Lower leg skin (tissue), 4 donors: ENCODE measurements at regions not wholly inside any gene's neighbourhood (a gene's known extent, or its start where the extent isn't known, plus 50 kb on each side); places are given as distances from the start of the nearest gene placed in this dataset.

ENCODE experiments used
- DNase-seq, 2 donors: peaks; one replicate each; pipeline ENCODE4 v3.0.0-alpha.2; 2019; ENCODE audit warnings: low spot score in 2 of 2
- H3K4me3 ChIP-seq: fragments of 200-600 bp; sonication (generic); 2 replicates; pipeline ENCODE4 v1.5.1; 2017; ENCODE audit warnings: mild to moderate bottlenecking, low read depth; ENCODE audit not compliant: poor library complexity, severe bottlenecking
- POLR2A ChIP-seq, 2 donors: fragments of 450-650 bp; IDR thresholded peaks; one replicate each; pipeline ENCODE4 v1.6.1; 2016 to 2017; ENCODE audit warnings: antibody characterized with exemption in 2 of 2, mild to moderate bottlenecking in 1 of 2, moderate library complexity in 1 of 2
- WGBS, 2 donors: methylation state at CpG; one replicate each; pipeline ENCODE4 v1.1.5; 2018; 5-methylcytosine and 5-hydroxymethylcytosine counted together
- intact Hi-C: fragments of 100-400 bp; cut with DNase I; formaldehyde crosslinking; loops from one replicate; pipeline ENCODE4 v1.15.0; 2023; ENCODE audit warnings: low total_unique reads
- TF ChIP-seq, protein P1 (sequence below), 3 donors: fragments of 450-650 bp; IDR thresholded peaks; one replicate each; pipeline ENCODE4 v1.5.1; 2016; ENCODE audit warnings: antibody characterized with exemption in 3 of 3, mild to moderate bottlenecking in 3 of 3, moderate library complexity in 2 of 3

DNA sequence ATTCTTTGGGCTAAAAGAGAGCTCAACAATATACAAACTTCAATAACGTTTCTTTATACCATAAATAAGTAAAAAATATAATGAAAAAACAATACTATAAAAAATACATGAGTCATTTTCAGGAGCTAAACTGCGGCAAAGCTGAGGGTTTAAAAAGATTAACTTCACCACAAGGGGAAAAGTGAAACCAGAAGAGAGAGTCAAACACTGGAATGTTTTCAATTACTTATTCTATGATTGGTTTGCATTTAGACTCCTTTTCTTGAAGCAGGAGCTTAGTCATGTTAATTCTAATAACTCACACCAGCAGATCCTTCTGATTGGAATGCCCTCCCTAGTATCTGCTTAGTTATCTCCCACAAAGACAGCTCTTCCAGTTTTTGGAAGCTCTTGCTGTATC lies 627.3 kb downstream of the UTRN start:
- H3K4me3 ChIP-seq = no peak overlapping the region

DNA sequence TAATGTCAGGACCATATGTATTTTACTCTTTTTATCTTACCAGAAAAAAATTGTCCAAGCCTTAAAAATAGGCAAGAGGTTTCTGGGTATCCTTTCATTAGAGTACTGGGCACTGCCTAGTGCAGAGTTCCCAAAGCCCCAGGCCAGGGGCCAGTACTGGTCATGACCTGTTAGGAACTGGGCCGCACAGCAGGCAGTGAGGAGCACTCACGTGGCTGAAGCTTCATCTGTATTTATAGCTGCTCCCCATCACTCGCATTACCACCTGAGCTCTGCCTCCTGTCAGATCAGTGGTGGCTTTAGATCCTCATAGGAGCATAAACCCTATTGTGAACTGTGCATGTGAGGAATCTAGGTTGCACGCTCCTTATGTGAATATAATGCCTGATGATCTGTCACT lies 632.9 kb downstream of the UTRN start:
- DNase-seq = no peak
- 89 to 90% methylated on average over 4 of the region's 4 CpGs for WGBS, 2 donors
- H3K4me3 ChIP-seq = no peak overlapping the region
- intact Hi-C loops = no loop called here
- no peak for TF ChIP-seq POLR2A (IDR thresholded peaks at IDR 0.05)
- TF ChIP-seq, protein P1, sequence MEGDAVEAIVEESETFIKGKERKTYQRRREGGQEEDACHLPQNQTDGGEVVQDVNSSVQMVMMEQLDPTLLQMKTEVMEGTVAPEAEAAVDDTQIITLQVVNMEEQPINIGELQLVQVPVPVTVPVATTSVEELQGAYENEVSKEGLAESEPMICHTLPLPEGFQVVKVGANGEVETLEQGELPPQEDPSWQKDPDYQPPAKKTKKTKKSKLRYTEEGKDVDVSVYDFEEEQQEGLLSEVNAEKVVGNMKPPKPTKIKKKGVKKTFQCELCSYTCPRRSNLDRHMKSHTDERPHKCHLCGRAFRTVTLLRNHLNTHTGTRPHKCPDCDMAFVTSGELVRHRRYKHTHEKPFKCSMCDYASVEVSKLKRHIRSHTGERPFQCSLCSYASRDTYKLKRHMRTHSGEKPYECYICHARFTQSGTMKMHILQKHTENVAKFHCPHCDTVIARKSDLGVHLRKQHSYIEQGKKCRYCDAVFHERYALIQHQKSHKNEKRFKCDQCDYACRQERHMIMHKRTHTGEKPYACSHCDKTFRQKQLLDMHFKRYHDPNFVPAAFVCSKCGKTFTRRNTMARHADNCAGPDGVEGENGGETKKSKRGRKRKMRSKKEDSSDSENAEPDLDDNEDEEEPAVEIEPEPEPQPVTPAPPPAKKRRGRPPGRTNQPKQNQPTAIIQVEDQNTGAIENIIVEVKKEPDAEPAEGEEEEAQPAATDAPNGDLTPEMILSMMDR (IDR thresholded peaks at IDR 0.05) = no peak

More for the DNA sequence above, 627.3 kb downstream of the UTRN start:
- DNase-seq = no peak
- intact Hi-C loops = no loop called here
- 23 to 40% methylated on average over 2 of the region's 2 CpGs for WGBS, 2 donors
- TF ChIP-seq, protein P1 (IDR thresholded peaks at IDR 0.05) = no peak
- TF ChIP-seq POLR2A (IDR thresholded peaks at IDR 0.05) = no peak

DNA sequence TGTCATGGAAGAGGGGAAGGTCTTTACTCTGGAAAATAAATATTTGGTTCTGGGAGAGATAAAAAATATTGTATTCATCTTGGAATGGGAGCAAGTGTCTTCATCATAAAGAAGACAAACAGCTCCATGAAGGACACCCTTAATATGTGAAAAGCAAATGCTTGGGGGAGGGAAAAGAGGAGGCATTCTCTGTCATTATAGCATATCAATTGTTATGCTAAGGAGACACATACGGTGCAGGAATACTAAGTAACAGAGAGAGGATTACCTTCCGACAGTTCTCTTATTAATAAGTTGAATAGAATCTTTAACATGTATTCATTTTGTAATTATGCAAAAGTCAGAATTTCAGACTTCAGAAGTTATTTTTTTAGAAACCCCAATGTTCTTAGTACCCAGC lies 634.4 kb downstream of the UTRN start:
- no peak for TF ChIP-seq POLR2A (IDR thresholded peaks at IDR 0.05)
- TF ChIP-seq, protein P1 (IDR thresholded peaks at IDR 0.05) = no peak
- no peak for DNase-seq
- no peak overlapping the region for H3K4me3 ChIP-seq
- WGBS, 2 donors = 74 to 77% methylated on average over 2 of the region's 2 CpGs
- intact Hi-C loops = no loop called here

DNA sequence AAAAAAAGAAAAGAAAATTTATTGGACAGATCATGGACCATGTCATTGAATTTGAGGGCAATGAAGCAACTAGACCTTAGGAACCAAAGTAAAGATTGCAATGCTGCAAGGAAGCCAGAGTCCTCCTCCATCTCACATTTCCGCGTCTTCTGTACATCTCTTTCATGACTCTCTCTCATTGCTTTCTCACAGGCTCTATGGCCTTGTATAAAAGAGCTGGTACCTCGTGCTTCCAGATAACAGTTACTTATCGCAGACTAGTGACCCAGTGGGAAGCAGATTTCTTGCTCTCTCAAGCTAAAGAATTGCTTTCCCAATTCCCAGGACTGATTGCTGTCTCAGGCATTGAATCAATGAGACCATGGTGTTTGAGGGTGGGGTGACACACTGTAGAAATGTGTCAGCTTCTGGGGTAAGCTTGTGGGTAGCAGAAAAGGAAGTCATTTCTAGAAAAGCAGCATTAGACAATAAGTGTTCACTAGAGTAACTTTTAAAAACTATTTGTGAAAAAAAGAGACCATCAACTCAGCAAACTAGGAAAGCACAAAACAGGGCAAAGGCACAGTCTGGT lies 635.3 kb downstream of the UTRN start:
- H3K4me3 ChIP-seq = no peak overlapping the region
- 85 to 88% methylated on average over 4 of the region's 4 CpGs for WGBS, 2 donors
- TF ChIP-seq, protein P1 (IDR thresholded peaks at IDR 0.05) = no peak
- TF ChIP-seq POLR2A (IDR thresholded peaks at IDR 0.05) = no peak
- intact Hi-C loops = loop anchor here (5.0 kb wide), 1 partner anchor 1087 kb away; no protein-coding TSS in a partner anchor
- no peak for DNase-seq

DNA sequence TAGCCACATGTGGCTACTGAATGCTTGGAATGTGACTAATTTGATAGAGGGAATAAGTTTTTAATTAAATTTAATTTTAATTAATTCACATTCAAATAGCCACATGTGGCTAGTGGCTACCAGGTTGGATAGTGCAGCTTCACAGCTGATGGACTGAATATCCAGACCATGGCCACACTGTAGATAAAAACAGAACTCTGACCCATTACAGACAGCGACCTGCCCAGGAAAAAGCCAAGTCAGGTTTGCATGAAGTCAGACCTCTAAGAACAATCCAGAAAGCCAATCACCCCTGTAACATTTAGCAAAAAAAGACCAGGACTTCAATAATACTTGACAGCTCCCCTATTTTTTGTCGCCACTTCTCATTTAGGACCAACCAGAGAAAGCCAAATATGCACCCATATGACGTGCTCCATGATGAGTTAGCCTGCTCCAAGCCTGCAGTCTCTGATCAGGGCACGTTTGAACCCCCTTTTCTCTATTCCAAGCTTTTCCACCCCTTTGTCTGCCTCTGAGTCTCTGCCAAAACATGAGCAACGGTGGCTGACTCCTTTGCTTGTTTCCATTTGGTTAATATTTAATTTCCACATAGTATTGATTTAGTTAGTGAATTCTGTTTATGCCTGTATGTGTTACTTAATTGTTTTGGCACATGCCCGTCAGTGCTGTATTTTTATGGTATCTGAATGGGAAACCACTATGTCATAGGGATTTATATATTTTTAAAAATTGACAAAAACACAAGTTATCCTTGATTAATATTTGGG lies 636.3 kb downstream of the UTRN start:
- intact Hi-C loops = loop anchor here (5.0 kb wide), 1 partner anchor 1086 kb away; no protein-coding TSS in a partner anchor
- WGBS, 2 donors = 55 to 58% methylated on average over 6 of the region's 6 CpGs
- TF ChIP-seq POLR2A (IDR thresholded peaks at IDR 0.05) = no peak
- TF ChIP-seq, protein P1 (IDR thresholded peaks at IDR 0.05) = no peak

More for the DNA sequence above, 636.3 kb downstream of the UTRN start:
- DNase-seq = no peak
- no peak overlapping the region for H3K4me3 ChIP-seq
